Activated effector memory CD4-positive, alpha-beta T cell treated with anti-CD3 and anti-CD28 coated beads, Interleukin-2, amount 50 U/mL, for 16 hours (primary cell): ENCODE measurements at regions not wholly inside any gene's neighbourhood (a gene's known extent, or its start where the extent isn't known, plus 50 kb on each side); places are given as distances from the start of the nearest gene placed in this dataset.

ENCODE experiments used
- DNase-seq: peaks from one replicate; pipeline ENCODE4 v3.0.0-alpha.2; 2020

GRCh38 chr14:87217023-87217422 is 776.0 kb downstream of the GALC start:
- no peak for DNase-seq

GRCh38 chr14:87214558-87214957 is 778.4 kb downstream of the GALC start:
- no peak for DNase-seq

GRCh38 chr14:87207756-87208155 is 785.2 kb downstream of the GALC start:
- no peak for DNase-seq

- DNase-seq = no peak
Measured at GRCh38 chr14:87205811-87206210, 787.2 kb downstream of the GALC start.

DNA sequence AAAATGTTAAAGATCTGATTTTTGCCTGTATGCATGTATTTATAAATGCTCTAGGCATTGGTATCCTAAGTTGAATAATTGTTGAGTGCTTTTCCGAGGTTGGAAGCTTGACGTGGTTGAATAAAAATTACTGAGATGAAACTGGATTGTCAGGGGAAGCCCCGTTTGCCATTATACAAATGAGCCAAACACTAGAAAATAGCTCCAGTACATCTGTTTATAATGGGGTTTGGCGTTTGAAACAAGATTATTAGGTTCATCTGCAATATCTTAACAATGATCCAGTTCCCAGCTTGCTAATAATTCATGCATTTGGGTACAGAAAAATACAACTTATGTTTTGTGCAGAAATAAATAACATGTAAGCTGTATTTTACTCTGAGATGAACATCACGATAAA is 789.6 kb downstream of the GALC start:
- DNase-seq = no peak

- DNase-seq = no peak
Measured at GRCh38 chr14:87199381-87199780, 793.6 kb downstream of the GALC start.

- no peak for DNase-seq
Measured at GRCh38 chr14:87196436-87196835, 796.5 kb downstream of the GALC start.

DNA sequence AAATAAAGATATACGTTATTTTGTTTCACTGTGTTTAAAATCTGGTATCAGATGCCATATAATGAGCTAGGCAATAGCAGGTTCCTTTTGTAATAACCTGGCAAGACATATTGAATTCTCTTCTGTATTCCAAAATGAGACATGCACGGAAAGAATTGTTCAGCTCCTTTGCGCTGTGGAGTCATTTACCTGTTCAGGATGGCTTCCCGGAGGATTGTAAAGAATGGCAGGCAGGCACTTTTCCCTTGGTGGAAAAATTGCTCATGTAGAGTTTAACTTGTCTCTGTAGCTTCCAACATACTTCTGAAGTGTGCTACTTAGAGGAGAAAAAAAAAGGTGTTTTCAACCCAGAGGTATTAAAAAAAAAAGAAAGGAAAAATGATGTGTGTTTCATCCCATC is 805.2 kb downstream of the GALC start:
- DNase-seq = no peak

- DNase-seq = no peak
Measured at GRCh38 chr14:87186737-87187136, 806.2 kb downstream of the GALC start.

- no peak for DNase-seq
Measured at GRCh38 chr14:87185961-87186560, 806.9 kb downstream of the GALC start.

GRCh38 chr14:87184180-87184579 is 808.8 kb downstream of the GALC start:
- DNase-seq = no peak

DNA sequence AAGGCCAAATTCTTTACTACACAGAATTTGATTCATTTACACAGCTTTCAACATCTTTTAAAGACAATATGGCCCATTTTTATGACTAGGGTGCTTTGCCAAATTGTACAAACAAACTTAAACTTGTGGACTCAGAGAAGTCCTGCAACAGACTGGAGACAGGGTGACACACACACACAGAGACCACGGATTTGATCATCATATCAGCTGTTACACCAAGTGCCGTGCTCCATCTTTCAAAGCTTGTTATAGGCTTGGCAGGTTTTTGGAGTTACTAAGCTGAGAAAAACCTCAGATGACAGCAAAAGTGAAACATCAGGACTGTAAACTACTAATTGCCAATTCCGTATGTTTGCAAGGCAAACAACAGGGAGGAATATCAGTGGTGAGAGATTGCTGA is 811.7 kb downstream of the GALC start:
- no peak for DNase-seq

GRCh38 chr14:87179936-87180335 is 813.0 kb downstream of the GALC start:
- DNase-seq = no peak

GRCh38 chr14:87178277-87178676 is 814.7 kb downstream of the GALC start:
- no peak for DNase-seq

GRCh38 chr14:87175175-87175574 is 817.8 kb downstream of the GALC start:
- DNase-seq = no peak

- DNase-seq = no peak
Measured at GRCh38 chr14:87171141-87171540, 821.8 kb downstream of the GALC start.

GRCh38 chr14:87170179-87170578 is 822.8 kb downstream of the GALC start:
- DNase-seq = no peak

DNA sequence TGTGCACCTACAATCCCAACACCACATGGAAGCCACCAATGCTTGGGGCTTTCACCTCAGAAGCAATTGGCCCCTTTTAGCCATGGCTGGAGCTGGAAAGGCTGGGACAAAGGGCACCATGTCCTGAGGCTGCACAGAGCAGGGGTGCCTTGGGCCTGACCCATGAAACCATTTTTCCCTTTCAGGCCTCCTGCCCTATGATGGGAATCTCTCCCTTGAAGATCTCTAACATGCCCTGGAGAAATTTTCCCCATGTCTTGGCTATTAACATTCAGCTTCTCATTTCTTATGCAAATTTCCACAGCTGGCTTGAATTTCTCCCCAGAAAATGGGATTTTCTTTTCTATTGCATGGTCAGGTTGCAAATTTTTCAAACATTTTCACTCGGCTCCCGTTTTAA is 823.6 kb downstream of the GALC start:
- no peak for DNase-seq

- DNase-seq = no peak
Measured at GRCh38 chr14:87161502-87161901, 831.5 kb downstream of the GALC start.

DNA sequence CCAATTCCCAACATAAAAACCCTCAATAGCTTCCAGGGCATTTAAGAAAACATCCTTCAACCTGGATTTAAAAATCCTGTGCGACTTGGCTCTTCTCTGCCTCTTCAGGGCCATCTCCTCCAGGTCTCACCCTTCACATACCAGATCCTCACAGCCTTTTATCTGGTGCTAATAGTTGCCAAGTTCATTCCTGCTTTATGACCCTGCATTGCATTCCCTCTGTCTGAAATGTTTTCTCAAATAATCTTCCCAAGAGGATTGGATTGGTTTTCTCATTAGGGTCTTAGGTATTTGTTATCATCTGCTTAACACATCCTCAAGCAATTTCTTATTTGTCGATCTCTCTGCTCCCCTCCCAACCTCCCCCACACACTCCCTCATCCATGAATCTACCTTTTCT is 832.0 kb downstream of the GALC start:
- DNase-seq = no peak

DNA sequence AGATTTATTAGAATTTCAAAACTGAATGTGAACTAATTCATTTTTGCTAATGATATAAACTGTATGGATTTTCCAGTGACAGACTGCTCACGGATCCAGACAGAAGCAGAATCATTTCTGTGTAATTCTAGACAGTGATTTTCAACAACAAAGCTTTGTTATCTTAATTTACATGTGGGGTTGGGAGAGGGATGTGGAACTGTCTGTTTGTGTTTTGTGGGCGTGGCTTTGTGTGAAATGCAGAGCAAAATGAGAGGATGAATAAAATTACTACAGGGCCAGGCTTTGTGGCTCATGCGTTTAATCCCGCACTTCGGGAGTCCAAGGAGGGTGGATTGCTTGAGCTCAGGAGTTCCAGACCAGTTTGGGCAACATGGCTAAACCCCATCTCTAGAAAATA is 834.7 kb downstream of the GALC start:
- DNase-seq = no peak

GRCh38 chr14:87156878-87157277 is 836.1 kb downstream of the GALC start:
- no peak for DNase-seq

GRCh38 chr14:87155856-87156488 is 837.0 kb downstream of the GALC start:
- no peak for DNase-seq

- DNase-seq = no peak
Measured at GRCh38 chr14:87153901-87154300, 839.1 kb downstream of the GALC start.

DNA sequence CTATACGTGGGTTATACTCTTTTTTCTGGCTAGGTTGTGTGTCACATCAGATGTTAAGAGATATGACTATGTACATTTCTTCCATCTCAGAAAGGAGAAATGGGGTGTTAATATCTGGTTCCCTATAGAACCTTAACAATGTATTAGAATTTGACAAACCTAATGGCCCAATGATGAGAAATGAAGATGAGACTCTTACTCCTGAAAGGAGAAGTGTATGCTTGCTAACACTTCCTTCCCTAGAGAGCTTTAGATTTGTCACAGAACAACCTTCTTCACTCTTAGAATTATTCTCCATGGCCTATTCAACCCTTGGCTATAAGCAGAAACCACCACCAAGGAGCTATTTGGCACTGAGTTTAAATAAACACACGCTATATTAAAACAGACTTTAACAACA is 839.6 kb downstream of the GALC start:
- DNase-seq = no peak
